ENCODE measurements at regions not wholly inside any gene's neighbourhood (a gene's known extent, or its start where the extent isn't known, plus 50 kb on each side); places are given as distances from the start of the nearest gene placed in this dataset.

DNA sequence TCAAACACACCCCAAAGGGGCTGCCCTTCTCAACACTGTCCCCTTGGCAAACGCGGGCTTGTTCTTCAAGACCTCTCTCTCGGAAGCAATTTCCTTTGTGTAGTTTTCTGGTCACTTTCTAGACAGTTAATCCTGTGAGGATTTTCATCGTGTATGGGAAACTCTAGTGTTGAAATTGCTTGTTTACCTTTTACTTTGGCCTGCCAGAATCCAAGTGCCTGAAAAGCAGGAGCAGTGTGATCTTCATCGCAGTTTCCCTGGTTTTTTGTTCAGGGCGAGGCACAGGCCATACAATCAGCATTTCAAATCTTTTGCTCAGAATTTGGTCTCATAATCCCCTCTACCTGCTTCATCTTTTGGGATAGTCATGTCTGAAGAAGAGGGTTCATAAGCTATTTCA, 115.7 kb upstream of the C9orf72 start:
- no peak for TF ChIP-seq CTCF (IDR thresholded peaks at IDR 0.05)
- no peak for TF ChIP-seq POLR2AphosphoS5 (IDR thresholded peaks at IDR 0.05)
- no peak for TF ChIP-seq POLR2A (IDR thresholded peaks at IDR 0.05; ENCODE audit: low read depth)

Measured in esophagus muscularis mucosa (tissue), 3 donors.